Spleen (tissue), 11 donors: ENCODE measurements at regions not wholly inside any gene's neighbourhood (a gene's known extent, or its start where the extent isn't known, plus 50 kb on each side); places are given as distances from the start of the nearest gene placed in this dataset.

Experiments used
- DNase-seq: peaks from one replicate; pipeline ENCODE4 v3.0.0-alpha.2; 2020
- H3K27ac ChIP-seq, 8 donors: fragments of 200-600 bp; sonication (generic) in 7 of 8; 1 replicate in 4 of 8; 2 replicates in 4 of 8; pipeline versions ENCODE4 v1.5.0 to v1.8.0; 2016 to 2021; ENCODE audit warnings: inconsistent platforms in 4 of 8, mild to moderate bottlenecking in 4 of 8, moderate library complexity in 1 of 8
- H3K27me3 ChIP-seq, 7 donors: fragments of 200-600 bp; sonication (generic) in 6 of 7; replicated peaks in 1 of 7; 1 replicate in 4 of 7; 2 replicates in 3 of 7; pipeline versions ENCODE4 v1.5.0 to v1.8.0; 2016 to 2021; ENCODE audit warnings: inconsistent platforms in 3 of 7, mild to moderate bottlenecking in 1 of 7
- H3K36me3 ChIP-seq, 6 donors: fragments of 200-600 bp; sonication (generic) in 5 of 6; 1 replicate in 4 of 6; 2 replicates in 2 of 6; pipeline versions ENCODE4 v1.5.0 to v1.8.0; 2016 to 2021; ENCODE audit warnings: inconsistent platforms in 2 of 6
- H3K4me1 ChIP-seq, 6 donors: fragments of 200-600 bp; sonication (generic) in 5 of 6; 1 replicate in 3 of 6; 2 replicates in 3 of 6; pipeline versions ENCODE4 v1.5.0 to v1.8.0; 2016 to 2021; ENCODE audit warnings: inconsistent platforms in 3 of 6
- H3K4me3 ChIP-seq, 8 donors: fragments of 200-600 bp; sonication (generic) in 7 of 8; 1 replicate in 4 of 8; 2 replicates in 4 of 8; pipeline versions ENCODE4 v1.5.0 to v1.8.0; 2016 to 2021; ENCODE audit warnings: inconsistent platforms in 4 of 8, mild to moderate bottlenecking in 4 of 8, moderate library complexity in 2 of 8
- H3K9me3 ChIP-seq, 8 donors: fragments of 200-600 bp; sonication (generic) in 7 of 8; 1 replicate in 4 of 8; 2 replicates in 4 of 8; pipeline versions ENCODE4 v1.5.0 to v1.8.0; 2016 to 2021; ENCODE audit warnings: inconsistent platforms in 4 of 8
- CTCF ChIP-seq, 11 experiments: fragments of 200-600 bp in 7 of 11; fragments of 450-650 bp in 4 of 11; sonication (generic) in 4 of 11; IDR thresholded peaks in 8 of 11; conservative IDR thresholded peaks in 3 of 11; 1 replicate in 7 of 11; 2 replicates in 4 of 11; pipeline versions ENCODE4 v1.4.0 to v1.8.0; 2016 to 2021; ENCODE audit warnings: antibody characterized with exemption in 11 of 11, inconsistent platforms in 4 of 11, mild to moderate bottlenecking in 1 of 11
- POLR2A ChIP-seq, 3 donors: fragments of 450-650 bp; IDR thresholded peaks; one replicate each; pipeline ENCODE4 v1.5.1; 2017; ENCODE audit warnings: antibody characterized with exemption in 3 of 3, mild to moderate bottlenecking in 1 of 3
- POLR2AphosphoS5 ChIP-seq, 3 donors: sonication (generic); formaldehyde crosslinking; IDR thresholded peaks; one replicate each; pipeline ENCODE4 v1.5.1; 2017; ENCODE audit warnings: antibody characterized with exemption in 3 of 3
- WGBS, 5 donors: extraction: QIAGEN DNeasy Blood & Tissue Kit in 3 of 5; methylation state at CpG; one replicate each; pipeline versions ENCODE4 v1.1.5 to v1.1.7; 2013 to 2018; 5-methylcytosine and 5-hydroxymethylcytosine counted together
- intact Hi-C: fragments of 100-400 bp; cut with DNase I; formaldehyde crosslinking; loops from one replicate; pipeline ENCODE4 v1.15.0; 2023; ENCODE audit warnings: low total_unique reads
- donor health status: healthy with polysubstance abuse.
- donor health status: DM: no; HTN: no; CAD: no; lungs with moderate emphysema.
- donor health status: DM: no; HTN: no; CAD: no.
- donor health status: Bipolar disorder and iron deficiency.
- donor health status: healthy.
- donor health status: DM: no; HTN: no; CAD: no.
- donor health status: DM: yes; HTN: yes; CAD: no.

- intact Hi-C loops, result no loop called here
- 92 to 98% (median 94%) methylated on average over 1 of the region's 1 CpG for WGBS, 5 donors
- H3K4me3 ChIP-seq, result no peak overlapping the region
Observed at GRCh38 chr2:209029249-209029648, 394.6 kb upstream of the MAP2 start.

GRCh38 chr2:209044307-209044706 is 379.5 kb upstream of the MAP2 start:
- intact Hi-C loops, result no loop called here
- no peaks in the 10 kb centered on the region for H3K9me3 ChIP-seq
- DNase-seq, result no peak
- no peaks in the 10 kb centered on the region for H3K36me3 ChIP-seq
- TF ChIP-seq POLR2AphosphoS5 (IDR thresholded peaks at IDR 0.05), result no peak
- TF ChIP-seq CTCF (IDR thresholded peaks at IDR 0.05 in 8 of 11, conservative IDR thresholded peaks at IDR 0.05 in 3 of 11), result no peak
- TF ChIP-seq POLR2A (IDR thresholded peaks at IDR 0.05), result no peak
- no peak overlapping the region for H3K4me3 ChIP-seq
- no peaks in the 10 kb centered on the region for H3K27me3 ChIP-seq
- WGBS, 5 donors, result 77 to 89% (median 88%) methylated on average over 2 of the region's 2 CpGs
- H3K4me1 ChIP-seq, result no peaks in the 10 kb centered on the region
- H3K27ac ChIP-seq, result no peak overlapping the region

More at GRCh38 chr2:209029249-209029648, 394.6 kb upstream of the MAP2 start:
- H3K27me3 ChIP-seq, result no peaks in the 10 kb centered on the region
- TF ChIP-seq CTCF (IDR thresholded peaks at IDR 0.05 in 8 of 11, conservative IDR thresholded peaks at IDR 0.05 in 3 of 11), result no peak
- TF ChIP-seq POLR2A (IDR thresholded peaks at IDR 0.05), result no peak
- no peak for TF ChIP-seq POLR2AphosphoS5 (IDR thresholded peaks at IDR 0.05)
- H3K4me1 ChIP-seq, result no peaks in the 10 kb centered on the region
- no peak for DNase-seq
- peaks cover 0 to 8% (median 0%) of the 10 kb centered on the region in 8 donors for H3K9me3 ChIP-seq
- no peak overlapping the region for H3K27ac ChIP-seq
- no peaks in the 10 kb centered on the region for H3K36me3 ChIP-seq

- WGBS, 5 donors, result 91 to 100% (median 92%) methylated on average over 2 of the region's 2 CpGs
Observed at GRCh38 chr2:209046163-209046562, 377.7 kb upstream of the MAP2 start.

GRCh38 chr2:209049608-209050007 is 374.2 kb upstream of the MAP2 start:
- no peaks in the 10 kb centered on the region for H3K9me3 ChIP-seq
- no peak for TF ChIP-seq CTCF (IDR thresholded peaks at IDR 0.05 in 8 of 11, conservative IDR thresholded peaks at IDR 0.05 in 3 of 11)
- TF ChIP-seq POLR2A (IDR thresholded peaks at IDR 0.05), result no peak
- no peak for TF ChIP-seq POLR2AphosphoS5 (IDR thresholded peaks at IDR 0.05)
- WGBS, 5 donors, result 52 to 71% (median 60%) methylated on average over 3 of the region's 3 CpGs
- H3K36me3 ChIP-seq, result no peaks in the 10 kb centered on the region
- H3K4me1 ChIP-seq, result no peaks in the 10 kb centered on the region
- no peak overlapping the region for H3K4me3 ChIP-seq
- DNase-seq, result no peak
- intact Hi-C loops, result no loop called here
- no peak overlapping the region for H3K27ac ChIP-seq
- H3K27me3 ChIP-seq, result no peaks in the 10 kb centered on the region

More at GRCh38 chr2:209046163-209046562, 377.7 kb upstream of the MAP2 start:
- no peak overlapping the region for H3K4me3 ChIP-seq
- no peak for DNase-seq
- intact Hi-C loops, result no loop called here
- H3K9me3 ChIP-seq, result no peaks in the 10 kb centered on the region
- no peaks in the 10 kb centered on the region for H3K27me3 ChIP-seq
- H3K27ac ChIP-seq, result no peak overlapping the region
- no peaks in the 10 kb centered on the region for H3K36me3 ChIP-seq
- no peak for TF ChIP-seq POLR2AphosphoS5 (IDR thresholded peaks at IDR 0.05)
- TF ChIP-seq CTCF (IDR thresholded peaks at IDR 0.05 in 8 of 11, conservative IDR thresholded peaks at IDR 0.05 in 3 of 11), result no peak
- TF ChIP-seq POLR2A (IDR thresholded peaks at IDR 0.05), result no peak
- no peaks in the 10 kb centered on the region for H3K4me1 ChIP-seq
